ENCODE measurements at regions not wholly inside any gene's neighbourhood (a gene's known extent, or its start where the extent isn't known, plus 50 kb on each side); places are given as distances from the start of the nearest gene placed in this dataset.

GRCh38 chr2:144890828-144891227 lies 370.9 kb upstream of the ZEB2 start:
- peak; percentile 26 for DNase-seq

GRCh38 chr2:144889348-144889747 lies 369.4 kb upstream of the ZEB2 start:
- no peak for DNase-seq

- DNase-seq = no peak
Measured at GRCh38 chr2:144886862-144887261, 366.9 kb upstream of the ZEB2 start.

GRCh38 chr2:144877893-144878292 lies 358.0 kb upstream of the ZEB2 start:
- DNase-seq = no peak

DNA sequence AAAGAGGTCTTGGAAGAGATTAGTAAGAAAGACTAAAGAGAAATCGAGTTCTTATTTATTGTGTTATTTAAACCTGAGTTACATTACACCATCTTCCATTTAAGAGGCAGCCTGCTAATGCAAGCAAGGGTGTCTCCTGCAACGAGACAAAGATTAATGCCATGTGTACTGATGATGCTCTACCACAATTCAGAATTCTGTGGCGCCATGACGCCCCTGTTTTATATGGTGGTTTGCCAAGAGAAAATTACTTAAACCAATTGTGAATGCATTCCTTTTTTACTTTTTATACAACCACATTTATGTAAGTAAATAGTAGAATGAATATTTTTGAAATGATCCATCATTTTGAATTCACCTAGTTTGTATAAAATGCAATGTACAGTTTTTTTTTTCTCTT lies 356.1 kb upstream of the ZEB2 start:
- peak; percentile 86 for DNase-seq

DNA sequence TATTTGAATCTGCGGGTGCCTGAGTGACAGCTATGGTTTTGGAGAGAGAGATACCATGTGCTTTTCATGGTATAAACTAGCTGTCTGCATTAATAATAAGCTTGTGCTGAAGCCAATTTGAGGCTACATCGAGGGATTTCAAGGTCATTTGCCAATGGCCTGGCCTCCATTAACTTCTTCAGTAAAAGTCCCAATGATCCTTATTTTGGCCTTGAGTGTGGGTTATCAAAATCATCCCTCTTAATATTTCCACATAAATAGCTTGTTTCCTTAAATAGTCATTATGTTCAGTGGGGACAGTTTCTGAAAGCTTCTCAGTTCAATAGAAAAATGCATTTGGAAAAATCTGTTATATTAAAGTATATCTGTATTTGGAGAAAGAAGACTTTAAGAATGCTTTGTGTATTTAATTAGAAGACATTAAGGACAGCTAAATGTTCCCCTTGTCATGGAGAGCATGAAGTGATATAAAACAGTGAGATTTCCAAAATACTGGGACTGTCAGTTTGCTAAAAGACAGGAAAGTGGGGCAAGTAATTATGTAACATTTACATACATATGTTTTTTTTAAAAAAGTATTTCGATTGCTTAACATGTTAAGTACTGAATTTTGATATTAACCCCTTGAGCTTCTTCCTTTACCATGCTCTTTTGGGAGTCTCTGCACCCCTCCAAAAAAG lies 355.5 kb upstream of the ZEB2 start:
- DNase-seq = no peak

- no peak for DNase-seq
Measured at GRCh38 chr2:144865670-144866069, 345.8 kb upstream of the ZEB2 start.

- DNase-seq = no peak
Measured at GRCh38 chr2:144859716-144860115, 339.8 kb upstream of the ZEB2 start.

DNA sequence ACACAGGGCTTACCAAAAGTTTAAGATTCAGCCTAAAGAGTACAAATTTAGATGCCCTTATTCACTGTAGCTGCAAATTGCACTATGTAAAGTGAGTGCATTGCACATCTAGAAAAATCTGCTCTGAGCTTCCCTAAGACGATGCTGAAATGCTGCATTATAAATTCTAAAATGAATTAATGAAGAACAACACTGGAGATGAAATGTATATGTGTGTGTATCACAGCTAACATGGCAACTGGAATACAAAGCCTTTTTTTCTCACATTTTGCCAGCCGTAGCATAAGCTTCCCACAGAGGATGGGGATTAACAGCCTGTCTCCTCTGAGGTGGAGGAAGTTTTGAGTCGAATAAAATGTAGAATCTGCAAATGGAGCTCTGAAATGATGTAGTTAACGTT lies 338.3 kb upstream of the ZEB2 start:
- no peak for DNase-seq

DNA sequence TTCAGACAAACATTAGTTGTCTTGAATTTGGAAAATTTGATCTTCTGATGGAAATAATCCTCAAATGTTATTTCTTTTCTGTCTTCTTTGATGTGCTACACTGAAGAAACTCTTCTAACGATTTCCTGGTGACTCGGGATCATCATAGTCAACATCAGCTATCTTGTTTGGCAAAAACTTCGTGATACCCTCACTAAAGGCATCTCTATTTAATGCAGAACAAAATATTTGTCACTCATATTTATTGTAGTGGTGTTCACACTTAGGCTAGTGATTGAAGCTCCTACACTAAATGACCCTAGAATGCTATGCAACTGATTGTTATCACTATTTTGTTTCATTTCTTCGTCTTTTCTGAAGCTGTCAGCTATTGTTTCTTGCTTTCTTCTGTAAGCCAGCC lies 334.7 kb upstream of the ZEB2 start:
- DNase-seq = no peak

DNA sequence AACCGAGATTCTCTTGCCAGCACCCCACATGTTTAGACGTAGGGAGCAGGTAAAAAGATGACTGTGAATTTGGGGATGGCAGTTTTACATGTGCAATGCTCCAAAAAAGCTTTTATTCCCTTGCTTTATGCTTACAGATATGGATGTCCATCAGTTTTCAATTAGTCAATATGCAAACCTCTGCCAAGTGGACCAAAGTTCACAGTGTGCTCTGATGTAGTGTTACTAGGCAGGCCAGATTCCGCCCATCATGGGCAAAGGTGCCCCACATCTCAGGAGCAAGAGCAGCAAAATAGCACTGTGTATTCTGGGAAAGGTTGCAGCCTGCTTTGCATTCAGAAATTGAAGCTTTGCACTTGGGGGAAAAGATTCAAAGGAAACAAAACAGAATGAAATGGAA lies 329.7 kb upstream of the ZEB2 start:
- no peak for DNase-seq

DNA sequence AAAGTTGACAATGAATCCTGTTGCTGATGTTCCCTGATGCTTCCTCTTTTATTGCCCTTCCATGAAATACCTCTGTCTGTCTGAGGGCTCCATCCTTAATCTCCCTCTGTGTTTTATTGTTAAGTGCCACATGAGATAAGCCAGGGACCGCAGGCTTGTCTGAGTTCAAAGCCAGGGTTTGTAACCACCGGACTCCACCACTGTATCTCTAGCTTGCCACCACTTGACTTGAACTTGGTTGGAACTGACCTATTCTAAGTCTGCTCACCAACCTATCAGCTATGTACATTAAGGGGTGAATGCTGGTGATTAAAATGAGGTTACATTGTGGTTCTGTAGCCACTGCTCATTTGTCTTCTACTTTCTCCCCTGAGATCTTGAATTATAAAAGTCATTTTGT lies 328.5 kb upstream of the ZEB2 start:
- DNase-seq = no peak

- no peak for DNase-seq
Measured at GRCh38 chr2:144847347-144848080, 327.6 kb upstream of the ZEB2 start.

GRCh38 chr2:144836635-144837350 lies 316.9 kb upstream of the ZEB2 start:
- DNase-seq = peak; percentile 61

GRCh38 chr2:144835634-144836350 lies 315.9 kb upstream of the ZEB2 start:
- peak; percentile 27 for DNase-seq

GRCh38 chr2:144834998-144835633 lies 315.2 kb upstream of the ZEB2 start:
- peak; percentile 80 for DNase-seq

DNA sequence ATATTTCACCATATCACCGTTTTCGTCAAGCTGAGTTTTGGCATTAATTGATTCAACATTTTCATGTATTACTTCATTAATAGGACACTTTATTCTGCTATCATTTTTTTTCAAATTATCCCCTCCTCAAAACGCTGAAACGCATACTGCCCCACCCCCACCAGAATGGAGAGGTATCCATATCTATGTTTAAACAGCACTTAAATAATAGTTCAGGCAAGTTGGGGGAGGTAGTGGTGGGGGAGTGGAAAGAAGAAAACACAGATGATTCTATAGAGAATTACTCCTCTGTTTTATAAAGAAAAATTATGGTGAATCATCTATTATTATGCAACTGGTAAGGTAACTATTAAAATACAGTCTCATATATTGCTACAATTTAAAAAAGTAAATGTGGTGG lies 314.4 kb upstream of the ZEB2 start:
- no peak for DNase-seq

DNA sequence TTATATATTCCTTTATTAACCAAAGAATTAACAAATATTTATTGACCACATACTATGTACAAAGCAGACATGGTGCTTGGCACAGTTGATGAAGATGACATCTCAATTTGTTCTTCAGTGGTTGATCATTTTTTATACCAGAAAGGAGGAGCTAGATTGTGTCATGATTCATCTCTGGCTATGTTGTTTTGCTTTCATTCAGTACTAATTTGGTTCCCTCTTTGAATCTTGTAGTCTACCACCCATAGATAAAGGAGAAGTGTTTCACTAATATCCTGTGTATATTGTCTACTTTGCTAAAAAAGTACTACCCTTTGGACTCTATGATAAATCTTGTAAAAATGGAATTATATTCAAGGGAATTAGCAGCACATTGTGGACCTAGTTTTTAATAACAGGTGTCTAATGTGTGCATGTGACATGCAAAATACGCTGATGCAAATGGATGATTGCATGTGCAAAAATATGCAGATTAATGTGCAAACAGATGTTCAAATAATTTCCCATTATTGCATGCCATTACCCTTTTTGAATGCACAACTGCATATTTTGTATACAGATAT lies 313.2 kb upstream of the ZEB2 start:
- DNase-seq = no peak

GRCh38 chr2:144832048-144832447 lies 312.1 kb upstream of the ZEB2 start:
- no peak for DNase-seq

DNA sequence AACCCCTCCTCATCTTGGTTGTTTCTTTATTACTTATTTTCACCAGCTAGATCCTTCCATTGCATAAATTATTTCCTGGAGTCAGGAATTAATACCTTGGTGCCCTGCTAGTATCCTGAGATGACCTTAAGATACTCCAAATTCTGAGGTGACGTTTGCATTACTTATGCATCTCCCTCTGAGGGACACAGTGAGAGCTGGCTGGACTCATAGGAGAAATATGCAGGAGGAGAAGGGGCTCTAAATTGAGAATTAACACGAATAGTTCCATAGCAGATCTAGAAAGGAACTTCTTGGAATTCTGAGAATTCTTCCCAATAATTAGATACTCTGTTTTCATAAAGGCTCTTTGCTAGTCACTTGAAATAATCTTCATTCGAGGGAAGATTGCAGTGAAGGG lies 310.6 kb upstream of the ZEB2 start:
- DNase-seq = peak; percentile 64

DNA sequence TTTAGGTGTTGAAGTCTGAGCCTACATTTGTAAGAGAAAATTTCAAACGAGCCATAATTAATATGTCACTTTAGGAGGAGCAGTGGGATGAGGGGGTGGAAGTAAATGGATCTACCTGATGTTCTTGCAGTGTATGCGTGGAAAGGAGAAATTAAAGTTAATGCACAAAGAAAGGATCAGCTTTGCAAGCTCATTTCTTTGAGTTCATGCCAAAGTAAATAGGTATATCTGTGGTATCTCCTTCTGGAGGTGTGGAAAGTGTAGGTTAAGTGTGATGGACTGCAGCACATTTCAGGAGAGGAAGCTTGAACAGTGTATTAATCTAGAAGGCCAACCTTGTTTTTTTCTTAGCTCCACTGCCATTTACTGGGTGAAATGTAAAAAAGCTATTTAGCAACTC lies 307.5 kb upstream of the ZEB2 start:
- peak; percentile 10 for DNase-seq

DNA sequence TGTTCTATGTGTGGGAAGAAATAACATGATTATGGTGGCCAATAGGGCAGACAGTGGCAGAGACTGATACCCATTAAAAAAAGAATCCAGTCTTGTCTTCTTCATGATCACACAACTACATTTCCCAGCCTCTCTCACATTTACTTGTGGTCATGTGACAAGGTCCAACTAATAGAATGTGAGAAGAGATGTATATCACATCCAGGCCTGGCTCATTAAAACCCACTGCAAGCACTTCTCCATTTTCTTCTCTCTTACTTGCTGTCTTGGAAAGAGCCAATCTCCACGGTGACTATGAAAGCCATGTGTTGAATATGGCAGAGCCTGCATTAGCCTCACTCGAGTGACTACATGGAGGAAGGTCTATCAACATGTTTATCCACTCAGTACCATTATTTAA lies 306.2 kb upstream of the ZEB2 start:
- no peak for DNase-seq
